ENCODE measurements at regions not wholly inside any gene's neighbourhood (a gene's known extent, or its start where the extent isn't known, plus 50 kb on each side); places are given as distances from the start of the nearest gene placed in this dataset.
"Not testable (repeated sequence)": the region's sequence is repeated elsewhere in the genome, so short reads cannot be mapped to it uniquely, and the experiment has no call there.

DNA sequence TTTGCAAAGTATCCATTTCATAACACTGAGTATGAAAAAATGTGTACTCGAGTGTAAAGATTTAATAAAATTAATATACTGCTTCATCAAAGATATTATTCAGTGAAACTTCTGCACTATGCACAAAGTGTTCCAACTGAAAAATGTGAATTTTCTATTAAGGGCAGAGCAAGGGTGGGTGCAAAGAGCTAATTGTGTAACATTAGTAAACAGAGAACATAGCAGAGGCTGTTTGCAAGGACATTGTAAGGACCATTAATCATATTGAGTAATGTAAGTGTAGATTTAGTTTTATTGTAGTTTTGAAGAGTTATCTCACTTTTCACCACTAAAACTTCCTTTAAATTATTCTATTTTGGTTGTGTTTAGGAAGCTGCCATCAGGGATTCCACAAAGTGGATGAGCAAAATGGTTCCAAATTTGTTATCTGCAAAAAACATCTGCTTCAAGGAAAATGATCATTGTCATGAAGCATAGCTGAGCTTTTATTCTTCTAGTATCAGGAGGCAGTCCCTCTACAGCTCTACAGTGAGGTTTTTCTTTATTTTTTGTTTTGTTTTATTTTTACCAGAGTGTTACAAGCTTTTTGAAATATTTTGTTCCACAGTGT is 1375.4 kb downstream of the SLITRK1 start:
- H3K27me3 Mint-ChIP-seq: no peaks in the 10 kb centered on the region
- ATAC-seq (replicated peaks; ENCODE audit: extremely low read depth, poor library complexity, severe bottlenecking) (no peak), DNase-seq (ENCODE audit: low spot score in 2 of 2) (no peak)
- no peaks in the 10 kb centered on the region for H3K4me1 Mint-ChIP-seq
- H3K9me3 Mint-ChIP-seq: peaks cover 10% of the 10 kb centered on the region
- no peaks in the 10 kb centered on the region for H3K36me3 Mint-ChIP-seq (ENCODE audit: insufficient read depth)
- no peak overlapping the region for H3K4me3 Mint-ChIP-seq
- H3K27ac Mint-ChIP-seq (ENCODE audit: low read depth): no peak overlapping the region

DNA sequence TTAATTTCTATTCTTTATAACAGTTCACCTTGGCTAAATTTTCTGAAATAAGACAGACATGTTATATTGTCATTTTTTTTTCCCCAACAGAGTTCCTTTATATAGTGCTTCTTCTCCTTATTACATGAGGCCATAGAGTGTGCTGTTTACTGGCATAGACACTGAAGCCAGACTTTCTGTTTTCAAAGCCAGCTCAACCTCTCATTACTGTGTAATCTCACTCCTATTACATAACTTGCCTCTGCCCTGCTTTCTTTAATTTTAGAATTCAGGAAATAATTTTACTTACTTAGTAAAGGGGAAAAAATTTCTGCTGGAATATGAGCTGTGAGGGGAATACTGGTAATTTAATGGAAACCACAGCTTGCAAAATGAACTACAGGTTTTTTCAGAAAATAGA is 1380.4 kb downstream of the SLITRK1 start:
- Mint-ChIP-seq H3K4me1 (no peaks in the 10 kb centered on the region), H3K27me3 (no peaks in the 10 kb centered on the region), H3K9me3 (no peaks in the 10 kb centered on the region), H3K36me3 (ENCODE audit: insufficient read depth) (no peaks in the 10 kb centered on the region), H3K4me3 (no peak overlapping the region), H3K27ac (ENCODE audit: low read depth) (no peak overlapping the region)
- no peak for DNase-seq (ENCODE audit: low spot score in 2 of 2)
- no peak for ATAC-seq (replicated peaks; ENCODE audit: extremely low read depth, poor library complexity, severe bottlenecking)

DNA sequence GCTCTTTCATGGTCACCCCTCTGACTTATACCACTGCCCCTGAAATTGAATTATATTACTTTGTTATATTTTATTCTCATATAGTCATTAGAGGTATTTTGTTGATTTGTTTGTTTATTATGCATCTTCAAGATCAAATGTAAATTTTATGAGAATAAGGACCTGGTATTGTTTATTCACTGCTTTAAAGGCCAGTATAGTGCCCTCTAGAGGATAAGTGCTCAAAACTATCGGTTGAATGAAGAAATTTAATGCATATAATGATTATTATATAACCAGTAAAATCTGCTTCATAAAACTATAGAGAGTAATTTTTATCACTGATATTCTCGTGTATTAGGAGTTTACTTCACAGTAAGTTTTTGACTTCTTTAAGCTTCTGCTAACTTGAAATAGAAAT is 1401.9 kb downstream of the SLITRK1 start:
- peaks cover 18% of the 10 kb centered on the region for H3K9me3 Mint-ChIP-seq
- H3K4me3 Mint-ChIP-seq: no peak overlapping the region
- no peaks in the 10 kb centered on the region for H3K27me3 Mint-ChIP-seq
- no peak for ATAC-seq (replicated peaks; ENCODE audit: extremely low read depth, poor library complexity, severe bottlenecking)
- no peaks in the 10 kb centered on the region for H3K4me1 Mint-ChIP-seq
- no peaks in the 10 kb centered on the region for H3K36me3 Mint-ChIP-seq (ENCODE audit: insufficient read depth)
- DNase-seq (ENCODE audit: low spot score in 2 of 2): no peak
- no peak overlapping the region for H3K27ac Mint-ChIP-seq (ENCODE audit: low read depth)

- Mint-ChIP-seq H3K9me3 (peaks cover 14% of the 10 kb centered on the region), H3K4me3 (no peak overlapping the region), H3K4me1 (no peaks in the 10 kb centered on the region), H3K36me3 (ENCODE audit: insufficient read depth) (no peaks in the 10 kb centered on the region), H3K27ac (ENCODE audit: low read depth) (no peak overlapping the region), H3K27me3 (no peaks in the 10 kb centered on the region)
- DNase-seq (ENCODE audit: low spot score in 2 of 2): no peak
- ATAC-seq (replicated peaks; ENCODE audit: extremely low read depth, poor library complexity, severe bottlenecking): no peak
Observed at GRCh38 chr13:82477436-82477835, 1404.8 kb downstream of the SLITRK1 start.

- no peak for ATAC-seq (replicated peaks; ENCODE audit: extremely low read depth, poor library complexity, severe bottlenecking)
- peaks cover 8% of the 10 kb centered on the region for H3K9me3 Mint-ChIP-seq
- no peaks in the 10 kb centered on the region for H3K27me3 Mint-ChIP-seq
Observed at GRCh38 chr13:82467626-82468025, 1414.6 kb downstream of the SLITRK1 start.

GRCh38 chr13:82459575-82459974 is 1422.7 kb downstream of the SLITRK1 start:
- H3K36me3 Mint-ChIP-seq (ENCODE audit: insufficient read depth); H3K4me1 Mint-ChIP-seq; ATAC-seq (replicated peaks; ENCODE audit: extremely low read depth, poor library complexity, severe bottlenecking); H3K4me3 Mint-ChIP-seq; H3K27me3 Mint-ChIP-seq; H3K27ac Mint-ChIP-seq (ENCODE audit: low read depth); DNase-seq (ENCODE audit: low spot score in 2 of 2): not testable (repeated sequence)
- peaks cover 21% of the 10 kb centered on the region for H3K9me3 Mint-ChIP-seq

More at GRCh38 chr13:82467626-82468025, 1414.6 kb downstream of the SLITRK1 start:
- no peak for DNase-seq (ENCODE audit: low spot score in 2 of 2)
- H3K27ac Mint-ChIP-seq (ENCODE audit: low read depth): no peak overlapping the region
- no peak overlapping the region for H3K4me3 Mint-ChIP-seq
- no peaks in the 10 kb centered on the region for H3K4me1 Mint-ChIP-seq
- no peaks in the 10 kb centered on the region for H3K36me3 Mint-ChIP-seq (ENCODE audit: insufficient read depth)

- peaks cover 21% of the 10 kb centered on the region for H3K9me3 Mint-ChIP-seq
- DNase-seq (ENCODE audit: low spot score in 2 of 2) (no peak), ATAC-seq (replicated peaks; ENCODE audit: extremely low read depth, poor library complexity, severe bottlenecking) (no peak)
- H3K27ac Mint-ChIP-seq (ENCODE audit: low read depth): no peak overlapping the region
- no peaks in the 10 kb centered on the region for H3K36me3 Mint-ChIP-seq (ENCODE audit: insufficient read depth)
- no peak overlapping the region for H3K4me3 Mint-ChIP-seq
- H3K4me1 Mint-ChIP-seq: no peaks in the 10 kb centered on the region
- H3K27me3 Mint-ChIP-seq: no peaks in the 10 kb centered on the region
Observed at GRCh38 chr13:82458169-82458568, 1424.1 kb downstream of the SLITRK1 start.

- ATAC-seq (replicated peaks; ENCODE audit: extremely low read depth, poor library complexity, severe bottlenecking); DNase-seq (ENCODE audit: low spot score in 2 of 2); H3K27ac Mint-ChIP-seq (ENCODE audit: low read depth); H3K4me1 Mint-ChIP-seq; H3K4me3 Mint-ChIP-seq; H3K27me3 Mint-ChIP-seq; H3K36me3 Mint-ChIP-seq (ENCODE audit: insufficient read depth): not testable (repeated sequence)
- H3K9me3 Mint-ChIP-seq: peaks cover 17% of the 10 kb centered on the region
Observed at GRCh38 chr13:82457548-82457947, 1424.7 kb downstream of the SLITRK1 start.

DNA sequence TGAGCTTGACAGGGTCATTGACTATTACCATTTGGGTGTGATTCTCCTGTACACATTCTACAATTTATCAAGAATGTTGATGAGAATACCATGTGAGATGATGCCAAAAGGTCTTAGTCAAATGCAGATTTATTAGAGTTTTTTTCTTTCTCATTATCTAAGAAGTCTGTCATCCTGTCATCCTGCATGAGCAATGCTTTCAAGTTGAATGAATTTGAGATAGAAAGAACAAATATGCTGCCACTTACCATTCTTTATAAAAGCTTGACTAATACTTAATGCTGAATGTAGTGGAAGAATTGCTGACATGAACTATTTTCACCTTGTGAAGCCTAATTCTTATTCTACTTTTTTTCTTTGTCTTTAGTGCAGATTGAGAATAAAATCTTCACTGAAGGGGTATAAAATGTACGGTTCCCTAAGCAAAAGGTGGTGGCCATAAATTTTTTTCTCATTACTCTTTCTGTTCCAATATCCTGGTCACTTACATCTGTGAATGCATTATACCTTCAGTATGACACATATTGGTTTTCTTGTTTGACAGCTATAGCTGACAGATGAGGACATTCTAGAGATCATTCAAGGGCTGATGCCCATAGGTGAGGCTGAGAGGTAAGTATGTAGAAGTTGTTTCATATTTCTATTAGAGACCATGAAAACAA is 1434.7 kb downstream of the SLITRK1 start:
- Mint-ChIP-seq H3K9me3 (no peaks in the 10 kb centered on the region), H3K4me1 (no peaks in the 10 kb centered on the region), H3K36me3 (ENCODE audit: insufficient read depth) (no peaks in the 10 kb centered on the region), H3K27ac (ENCODE audit: low read depth) (no peak overlapping the region), H3K4me3 (no peak overlapping the region), H3K27me3 (no peaks in the 10 kb centered on the region)
- no peak for ATAC-seq (replicated peaks; ENCODE audit: extremely low read depth, poor library complexity, severe bottlenecking)
- no peak for DNase-seq (ENCODE audit: low spot score in 2 of 2)

GRCh38 chr13:82439159-82439904 is 1442.9 kb downstream of the SLITRK1 start:
- Mint-ChIP-seq H3K36me3 (ENCODE audit: insufficient read depth) (peaks cover 1% of the 10 kb centered on the region), H3K4me1 (no peaks in the 10 kb centered on the region), H3K27ac (ENCODE audit: low read depth) (no peak overlapping the region)

GRCh38 chr13:82438320-82438719 is 1444.0 kb downstream of the SLITRK1 start:
- no peak overlapping the region for H3K4me3 Mint-ChIP-seq
- no peak overlapping the region for H3K27ac Mint-ChIP-seq (ENCODE audit: low read depth)
- no peaks in the 10 kb centered on the region for H3K4me1 Mint-ChIP-seq
- no peak for DNase-seq (ENCODE audit: low spot score in 2 of 2)
- peaks cover 1% of the 10 kb centered on the region for H3K36me3 Mint-ChIP-seq (ENCODE audit: insufficient read depth)
- H3K9me3 Mint-ChIP-seq: peaks cover 6% of the 10 kb centered on the region
- no peak for ATAC-seq (replicated peaks; ENCODE audit: extremely low read depth, poor library complexity, severe bottlenecking)
- H3K27me3 Mint-ChIP-seq: no peaks in the 10 kb centered on the region

More at GRCh38 chr13:82439159-82439904, 1442.9 kb downstream of the SLITRK1 start:
- ATAC-seq (replicated peaks; ENCODE audit: extremely low read depth, poor library complexity, severe bottlenecking) (no peak), DNase-seq (ENCODE audit: low spot score in 2 of 2) (no peak)
- Mint-ChIP-seq H3K9me3 (peaks cover 6% of the 10 kb centered on the region), H3K4me3 (no peak overlapping the region), H3K27me3 (no peaks in the 10 kb centered on the region)

DNA sequence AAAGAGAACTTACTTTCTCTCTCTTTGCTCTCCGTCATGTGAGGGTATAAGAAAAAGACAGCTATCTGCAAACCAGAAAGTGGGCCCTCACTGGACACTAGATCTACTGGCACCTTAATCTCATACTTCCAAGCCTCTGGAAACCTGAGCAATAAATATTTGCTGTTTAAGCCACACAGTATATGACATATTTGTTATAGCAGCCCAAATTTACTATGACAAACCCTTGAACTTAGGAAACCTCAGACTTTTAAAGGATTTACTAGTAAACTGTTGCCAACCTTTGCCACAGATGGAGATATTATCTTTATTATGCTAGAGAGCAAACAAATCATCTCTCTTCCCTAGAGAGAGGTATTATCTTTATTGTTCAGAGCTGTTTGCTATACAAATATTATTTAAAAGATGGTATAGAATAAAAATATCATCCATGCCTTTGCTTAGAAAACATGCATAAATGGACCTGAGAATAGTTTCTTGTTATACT is 1446.1 kb downstream of the SLITRK1 start:
- DNase-seq (ENCODE audit: low spot score in 2 of 2): no peak
- Mint-ChIP-seq H3K36me3 (ENCODE audit: insufficient read depth) (peaks cover 1% of the 10 kb centered on the region), H3K27me3 (no peaks in the 10 kb centered on the region), H3K9me3 (peaks cover 6% of the 10 kb centered on the region), H3K27ac (ENCODE audit: low read depth) (no peak overlapping the region), H3K4me1 (no peaks in the 10 kb centered on the region), H3K4me3 (no peak overlapping the region)
- ATAC-seq (replicated peaks; ENCODE audit: extremely low read depth, poor library complexity, severe bottlenecking): no peak

GRCh38 chr13:82432949-82433348 is 1449.3 kb downstream of the SLITRK1 start:
- peaks cover 1% of the 10 kb centered on the region for H3K36me3 Mint-ChIP-seq (ENCODE audit: insufficient read depth)
- H3K4me1 Mint-ChIP-seq: no peaks in the 10 kb centered on the region
- peaks cover 4% of the 10 kb centered on the region for H3K9me3 Mint-ChIP-seq
- H3K4me3 Mint-ChIP-seq: no peak overlapping the region
- no peaks in the 10 kb centered on the region for H3K27me3 Mint-ChIP-seq
- no peak overlapping the region for H3K27ac Mint-ChIP-seq (ENCODE audit: low read depth)
- ATAC-seq (replicated peaks; ENCODE audit: extremely low read depth, poor library complexity, severe bottlenecking): no peak
- no peak for DNase-seq (ENCODE audit: low spot score in 2 of 2)
